K562 (cell line): ENCODE measurements at regions not wholly inside any gene's neighbourhood (a gene's known extent, or its start where the extent isn't known, plus 50 kb on each side); places are given as distances from the start of the nearest gene placed in this dataset.

Source experiments
- YBX1 ChIP-seq: fragments of 450-650 bp; IDR thresholded peaks from 2 replicates; pipeline ENCODE4 v1.7.1; 2016; ENCODE audit warnings: mild to moderate bottlenecking
- TF ChIP-seq, protein P1 (sequence below), 3 experiments: IDR thresholded peaks in 2 of 3; conservative IDR thresholded peaks in 1 of 3; 2 replicates each; pipeline ENCODE4 v1.5.1; 2011 to 2012; ENCODE audit warnings: low read length in 3 of 3, mild to moderate bottlenecking in 3 of 3, control low read depth in 2 of 3, improper control_type of control experiment in 1 of 3, inconsistent platforms in 1 of 3, low read depth in 1 of 3, mixed read lengths in 1 of 3, moderate library complexity in 1 of 3; ENCODE audit not compliant: insufficient read depth in 2 of 3

DNA sequence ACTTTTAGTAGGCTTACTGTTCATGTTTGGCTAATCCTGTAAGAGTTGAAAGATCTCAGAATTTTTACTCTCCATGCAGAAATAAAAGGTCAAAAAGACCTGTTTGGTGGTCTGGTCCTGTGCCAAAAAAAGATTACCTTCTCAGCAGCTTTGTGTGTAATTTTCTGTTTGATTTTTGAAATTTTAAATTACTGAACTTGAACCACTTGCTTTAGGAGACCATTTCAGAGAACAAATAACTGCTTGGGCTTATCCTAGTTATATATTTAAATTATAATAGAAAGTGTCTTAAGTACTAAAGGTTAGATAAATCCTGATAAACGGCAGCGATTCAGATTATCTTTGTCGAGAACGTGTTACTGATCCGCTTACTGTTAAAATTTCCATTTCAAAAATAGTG is 118.3 kb upstream of the GRIK2 start:
- TF ChIP-seq YBX1: no peak
- TF ChIP-seq, protein P1, sequence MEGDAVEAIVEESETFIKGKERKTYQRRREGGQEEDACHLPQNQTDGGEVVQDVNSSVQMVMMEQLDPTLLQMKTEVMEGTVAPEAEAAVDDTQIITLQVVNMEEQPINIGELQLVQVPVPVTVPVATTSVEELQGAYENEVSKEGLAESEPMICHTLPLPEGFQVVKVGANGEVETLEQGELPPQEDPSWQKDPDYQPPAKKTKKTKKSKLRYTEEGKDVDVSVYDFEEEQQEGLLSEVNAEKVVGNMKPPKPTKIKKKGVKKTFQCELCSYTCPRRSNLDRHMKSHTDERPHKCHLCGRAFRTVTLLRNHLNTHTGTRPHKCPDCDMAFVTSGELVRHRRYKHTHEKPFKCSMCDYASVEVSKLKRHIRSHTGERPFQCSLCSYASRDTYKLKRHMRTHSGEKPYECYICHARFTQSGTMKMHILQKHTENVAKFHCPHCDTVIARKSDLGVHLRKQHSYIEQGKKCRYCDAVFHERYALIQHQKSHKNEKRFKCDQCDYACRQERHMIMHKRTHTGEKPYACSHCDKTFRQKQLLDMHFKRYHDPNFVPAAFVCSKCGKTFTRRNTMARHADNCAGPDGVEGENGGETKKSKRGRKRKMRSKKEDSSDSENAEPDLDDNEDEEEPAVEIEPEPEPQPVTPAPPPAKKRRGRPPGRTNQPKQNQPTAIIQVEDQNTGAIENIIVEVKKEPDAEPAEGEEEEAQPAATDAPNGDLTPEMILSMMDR (IDR thresholded peaks at IDR 0.05 in 2 of 3, conservative IDR thresholded peaks at IDR 0.05 in 1 of 3; ENCODE audit: insufficient read depth in 2 of 3, low read depth in 1 of 3, low read length in 3 of 3): no peak
